B cell (primary cell): ENCODE measurements at regions not wholly inside any gene's neighbourhood (a gene's known extent, or its start where the extent isn't known, plus 50 kb on each side); places are given as distances from the start of the nearest gene placed in this dataset.

Source experiments
- CTCF ChIP-seq: fragments of 200-600 bp; IDR thresholded peaks from one replicate; pipeline ENCODE4 v1.8.0; 2022; ENCODE audit warnings: antibody characterized with exemption, mild to moderate bottlenecking
- EZH2 ChIP-seq: IDR thresholded peaks from 2 replicates; pipeline ENCODE4 v1.6.1; 2012; ENCODE audit warnings: borderline replicate concordance, low read depth, mild to moderate bottlenecking, moderate library complexity, low read length; ENCODE audit not compliant: insufficient read depth, poor library complexity, severe bottlenecking

- no peak for TF ChIP-seq CTCF
- no peak for TF ChIP-seq EZH2
These were observed 122.1 kb upstream of the GPR12 start for GRCh38 chr13:26882731-26883130.
